Suprapubic skin (tissue), 4 donors: ENCODE measurements at regions not wholly inside any gene's neighbourhood (a gene's known extent, or its start where the extent isn't known, plus 50 kb on each side); places are given as distances from the start of the nearest gene placed in this dataset.

Source experiments
- DNase-seq, 2 donors: peaks; one replicate each; pipeline ENCODE4 v3.0.0-alpha.2; 2019; ENCODE audit warnings: low spot score in 2 of 2
- H3K27ac ChIP-seq: fragments of 200-600 bp; sonication (generic); one replicate; pipeline ENCODE4 v1.5.1; 2019
- H3K27me3 ChIP-seq: fragments of 200-600 bp; sonication (generic); one replicate; pipeline ENCODE4 v1.5.1; 2019
- H3K36me3 ChIP-seq: fragments of 200-600 bp; sonication (generic); one replicate; pipeline ENCODE4 v1.5.1; 2019
- H3K4me1 ChIP-seq: fragments of 200-600 bp; sonication (generic); one replicate; pipeline ENCODE4 v1.5.1; 2019
- H3K4me3 ChIP-seq: fragments of 200-600 bp; sonication (generic); one replicate; pipeline ENCODE4 v1.5.1; 2019; ENCODE audit warnings: mild to moderate bottlenecking
- H3K9me3 ChIP-seq: fragments of 200-600 bp; sonication (generic); one replicate; pipeline ENCODE4 v1.5.1; 2019
- EP300 ChIP-seq: sonication (generic); formaldehyde crosslinking; IDR thresholded peaks from one replicate; pipeline ENCODE4 v1.6.1; 2017; ENCODE audit warnings: antibody characterized with exemption
- POLR2A ChIP-seq, 2 donors: fragments of 450-650 bp; IDR thresholded peaks; one replicate each; pipeline ENCODE4 v1.6.1; 2017; ENCODE audit warnings: antibody characterized with exemption in 2 of 2, mild to moderate bottlenecking in 2 of 2, moderate library complexity in 2 of 2
- POLR2AphosphoS5 ChIP-seq, 3 donors: sonication (generic); formaldehyde crosslinking; IDR thresholded peaks; one replicate each; pipeline ENCODE4 v1.6.1; 2017; ENCODE audit warnings: antibody characterized with exemption in 3 of 3
- WGBS: methylation state at CpG from one replicate; pipeline ENCODE4 v1.1.5; 2018; 5-methylcytosine and 5-hydroxymethylcytosine counted together
- TF ChIP-seq, protein P1 (sequence below), 2 donors: fragments of 200-600 bp in 1 of 2; fragments of 450-650 bp in 1 of 2; sonication (generic) in 1 of 2; IDR thresholded peaks; one replicate each; pipeline ENCODE4 v1.5.1; 2016 to 2019; ENCODE audit warnings: antibody characterized with exemption in 2 of 2, mild to moderate bottlenecking in 1 of 2, moderate library complexity in 1 of 2

- TF ChIP-seq POLR2AphosphoS5 (IDR thresholded peaks at IDR 0.05) = no peak
- TF ChIP-seq, protein P1, sequence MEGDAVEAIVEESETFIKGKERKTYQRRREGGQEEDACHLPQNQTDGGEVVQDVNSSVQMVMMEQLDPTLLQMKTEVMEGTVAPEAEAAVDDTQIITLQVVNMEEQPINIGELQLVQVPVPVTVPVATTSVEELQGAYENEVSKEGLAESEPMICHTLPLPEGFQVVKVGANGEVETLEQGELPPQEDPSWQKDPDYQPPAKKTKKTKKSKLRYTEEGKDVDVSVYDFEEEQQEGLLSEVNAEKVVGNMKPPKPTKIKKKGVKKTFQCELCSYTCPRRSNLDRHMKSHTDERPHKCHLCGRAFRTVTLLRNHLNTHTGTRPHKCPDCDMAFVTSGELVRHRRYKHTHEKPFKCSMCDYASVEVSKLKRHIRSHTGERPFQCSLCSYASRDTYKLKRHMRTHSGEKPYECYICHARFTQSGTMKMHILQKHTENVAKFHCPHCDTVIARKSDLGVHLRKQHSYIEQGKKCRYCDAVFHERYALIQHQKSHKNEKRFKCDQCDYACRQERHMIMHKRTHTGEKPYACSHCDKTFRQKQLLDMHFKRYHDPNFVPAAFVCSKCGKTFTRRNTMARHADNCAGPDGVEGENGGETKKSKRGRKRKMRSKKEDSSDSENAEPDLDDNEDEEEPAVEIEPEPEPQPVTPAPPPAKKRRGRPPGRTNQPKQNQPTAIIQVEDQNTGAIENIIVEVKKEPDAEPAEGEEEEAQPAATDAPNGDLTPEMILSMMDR (IDR thresholded peaks at IDR 0.05) = no peak
- H3K4me1 ChIP-seq = peaks cover 5% of the 10 kb centered on the region
- H3K36me3 ChIP-seq = no peaks in the 10 kb centered on the region
- H3K9me3 ChIP-seq = no peaks in the 10 kb centered on the region
- no peak overlapping the region for H3K27ac ChIP-seq
- H3K4me3 ChIP-seq = no peak overlapping the region
- no peaks in the 10 kb centered on the region for H3K27me3 ChIP-seq
- no peak for DNase-seq
- WGBS = 92% methylated on average over 3 of the region's 3 CpGs
Observed at GRCh38 chr12:67926063-67926462, 63.2 kb upstream of the IFNG-AS1 start.

DNA sequence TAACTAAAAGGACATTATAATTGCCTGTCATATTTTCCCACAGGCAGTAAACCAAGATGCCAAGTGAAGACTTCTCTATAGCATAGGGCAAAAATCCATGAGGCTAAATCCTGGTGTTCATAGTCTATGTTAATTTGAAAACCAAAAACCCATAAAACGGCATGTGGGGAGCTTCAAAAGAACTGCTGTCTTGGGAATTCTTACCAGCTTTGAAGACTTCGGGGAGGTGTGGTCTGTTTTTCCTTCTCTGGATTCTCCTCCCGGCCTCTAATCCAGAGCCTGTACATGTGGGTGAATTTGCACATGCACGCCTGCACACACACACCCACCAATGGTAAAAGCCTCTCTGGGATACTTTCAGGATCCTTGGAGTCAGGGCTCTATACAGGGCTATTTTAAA lies 61.9 kb upstream of the IFNG-AS1 start:
- no peaks in the 10 kb centered on the region for H3K27me3 ChIP-seq
- H3K4me3 ChIP-seq = no peak overlapping the region
- H3K9me3 ChIP-seq = no peaks in the 10 kb centered on the region
- TF ChIP-seq EP300 (no peak), POLR2A (IDR thresholded peaks at IDR 0.05) (no peak), POLR2AphosphoS5 (IDR thresholded peaks at IDR 0.05) (no peak)
- TF ChIP-seq, protein P1 (IDR thresholded peaks at IDR 0.05) = no peak
- H3K36me3 ChIP-seq = no peaks in the 10 kb centered on the region
- DNase-seq = no peak
- H3K4me1 ChIP-seq = peaks cover 5% of the 10 kb centered on the region
- H3K27ac ChIP-seq = no peak overlapping the region
- WGBS = 63% methylated on average over 4 of the region's 4 CpGs

GRCh38 chr12:67927815-67928214 lies 61.4 kb upstream of the IFNG-AS1 start:
- no peaks in the 10 kb centered on the region for H3K27me3 ChIP-seq
- no peak for DNase-seq
- TF ChIP-seq EP300 = no peak
- TF ChIP-seq POLR2A (IDR thresholded peaks at IDR 0.05) = no peak
- TF ChIP-seq, protein P1 (IDR thresholded peaks at IDR 0.05) = no peak
- no peak for TF ChIP-seq POLR2AphosphoS5 (IDR thresholded peaks at IDR 0.05)
- no peaks in the 10 kb centered on the region for H3K9me3 ChIP-seq
- no peak overlapping the region for H3K4me3 ChIP-seq
- no peaks in the 10 kb centered on the region for H3K36me3 ChIP-seq
- H3K4me1 ChIP-seq = peaks cover 5% of the 10 kb centered on the region
- H3K27ac ChIP-seq = no peak overlapping the region
- WGBS = 76% methylated on average over 3 of the region's 3 CpGs

DNA sequence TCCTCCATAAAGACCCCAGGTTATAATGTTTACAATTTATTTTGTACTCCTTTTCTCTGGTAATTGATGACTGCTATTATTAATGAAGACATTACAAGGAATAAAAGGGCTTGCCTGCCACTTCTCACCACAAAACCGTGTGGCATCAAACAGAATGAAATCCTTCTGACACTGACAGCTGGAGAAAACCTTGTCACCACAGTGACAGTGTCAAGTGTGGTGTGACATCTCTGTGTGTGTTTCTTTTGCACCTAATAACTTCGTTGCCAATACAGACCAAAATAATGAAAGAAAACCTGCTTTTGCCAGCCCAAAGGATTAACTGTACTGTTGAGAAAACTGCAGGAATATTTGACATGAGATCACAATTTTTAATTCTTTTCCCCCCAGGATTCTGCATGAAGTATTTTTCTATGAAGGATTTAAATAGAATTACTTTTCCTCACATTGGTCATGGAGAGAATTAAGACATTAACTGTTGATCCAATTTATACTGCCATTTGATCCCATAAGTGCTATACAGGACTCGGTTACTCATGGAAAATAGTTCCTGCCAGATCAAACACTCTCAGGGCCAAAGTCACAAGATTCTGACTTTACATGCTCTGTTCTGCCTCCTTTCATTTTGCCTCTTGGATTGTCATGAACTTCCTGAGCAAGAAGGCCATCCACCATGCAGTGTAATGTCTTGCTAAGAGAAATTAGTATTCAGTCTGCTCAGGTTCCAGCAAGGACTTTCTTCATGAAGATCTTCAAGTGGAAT lies 60.4 kb upstream of the IFNG-AS1 start:
- Histone ChIP-seq H3K27me3 (no peaks in the 10 kb centered on the region), H3K27ac (peak overlapping the region; percentile 24), H3K36me3 (no peaks in the 10 kb centered on the region), H3K4me1 (peaks cover 5% of the 10 kb centered on the region), H3K4me3 (no peak overlapping the region), H3K9me3 (no peaks in the 10 kb centered on the region)
- 52% methylated on average over 3 of the region's 3 CpGs for WGBS
- TF ChIP-seq, protein P1 (IDR thresholded peaks at IDR 0.05) = no peak
- TF ChIP-seq EP300 (no peak), POLR2A (IDR thresholded peaks at IDR 0.05) (no peak), POLR2AphosphoS5 (IDR thresholded peaks at IDR 0.05) (no peak)
- no peak for DNase-seq

- WGBS = 68% methylated on average over 2 of the region's 2 CpGs
- H3K4me1 ChIP-seq = peaks cover 5% of the 10 kb centered on the region
- H3K27me3 ChIP-seq = no peaks in the 10 kb centered on the region
- no peaks in the 10 kb centered on the region for H3K9me3 ChIP-seq
- no peaks in the 10 kb centered on the region for H3K36me3 ChIP-seq
- no peak overlapping the region for H3K4me3 ChIP-seq
- DNase-seq = no peak
- TF ChIP-seq POLR2AphosphoS5 (IDR thresholded peaks at IDR 0.05) (no peak), POLR2A (IDR thresholded peaks at IDR 0.05) (no peak), EP300 (no peak)
- TF ChIP-seq, protein P1 (IDR thresholded peaks at IDR 0.05) = no peak
- H3K27ac ChIP-seq = no peak overlapping the region
Observed at GRCh38 chr12:67929384-67929772, 59.9 kb upstream of the IFNG-AS1 start.
